K562 (cell line): ENCODE measurements at regions not wholly inside any gene's neighbourhood (a gene's known extent, or its start where the extent isn't known, plus 50 kb on each side); places are given as distances from the start of the nearest gene placed in this dataset.

Experiments
- ATAC-seq: fragments of 200-7000 bp; cut with Tn5 transposase; 3 replicates; pipeline ENCODE4 v1.9.1; 2020; ENCODE audit warnings: moderate library complexity
- BruUV-seq: library from RNA; stranded (reverse); fragments of 400-500 nt; replicated peaks from 2 replicates; lab custom pipeline; 2021; lab: Mats Ljungman, UMichigan
- CTCF ChIA-PET: fragments of 300-600 bp; formaldehyde crosslinking; extraction: SDS; loops from one replicate; lab custom pipeline; 2021; ENCODE audit warnings: low intra/inter-chr PET ratio; lab: Yijun Ruan, JAX
- POLR2A ChIA-PET: fragments of 300-600, 350-650 bp; sonication (Branson Sonifier 250); formaldehyde crosslinking; extraction: SDS; loops from one replicate; lab custom pipeline; 2021; ENCODE audit warnings: antibody characterized with exemption, inconsistent platforms; lab: Yijun Ruan, JAX
- DNase-seq, 4 experiments: peaks; one replicate each; pipeline versions ENCODE4 v3.0.0 to v3.0.0-alpha.2; 2011 to 2018; ENCODE audit warnings: low spot score in 3 of 4, mixed read lengths in 3 of 4; ENCODE audit errors: extremely low read depth in 1 of 4
- FAIRE-seq: peaks from 2 replicates; lab custom pipeline; 2011; peaks lifted over from hg19 to GRCh38; lab: Jason Lieb, UNC
- H2AFZ ChIP-seq: 2 replicates; pipeline ENCODE4 v1.6.0; 2011; ENCODE audit warnings: low read depth, low read length, control low read depth, inconsistent platforms
- H3K27ac ChIP-seq: fragments of 200-600 bp; 3 replicates; pipeline ENCODE4 v1.8.0; 2011; ENCODE audit warnings: low read depth, mild to moderate bottlenecking, control low read depth, inconsistent platforms, low read length, moderate library complexity, mixed read lengths; ENCODE audit errors: extremely low read depth
- H3K27me3 ChIP-seq, 2 experiments: fragments of 300-600 bp in 1 of 2; 2 replicates in 1 of 2; 3 replicates in 1 of 2; pipeline versions ENCODE4 v1.6.0 to v1.8.0; 2011; ENCODE audit warnings: inconsistent platforms in 2 of 2, low read length in 2 of 2, mild to moderate bottlenecking in 1 of 2, mixed read lengths in 1 of 2, moderate library complexity in 1 of 2; ENCODE audit not compliant: control insufficient read depth in 2 of 2, insufficient read depth in 2 of 2
- H3K36me3 ChIP-seq: fragments of 300-600 bp; 3 replicates; pipeline ENCODE4 v1.8.0; 2011; ENCODE audit warnings: mild to moderate bottlenecking, low read length, inconsistent platforms; ENCODE audit not compliant: control insufficient read depth, insufficient read depth
- H3K4me1 ChIP-seq, 2 experiments: fragments of 200-600 bp in 1 of 2; replicated peaks in 1 of 2; 2 replicates in 1 of 2; 3 replicates in 1 of 2; pipeline versions ENCODE4 v1.5.1 to v1.8.0; 2011; ENCODE audit warnings: inconsistent platforms in 2 of 2, low read length in 2 of 2, mild to moderate bottlenecking in 1 of 2, mixed read lengths in 1 of 2, moderate library complexity in 1 of 2; ENCODE audit not compliant: control insufficient read depth in 2 of 2, insufficient read depth in 2 of 2
- H3K4me2 ChIP-seq: 2 replicates; pipeline ENCODE4 v1.6.1; 2011; ENCODE audit warnings: low read length, control low read depth, inconsistent platforms, mixed read lengths; ENCODE audit not compliant: insufficient read depth
- H3K4me3 ChIP-seq: fragments of 200-600 bp; sonication (generic), shearing (Covaris generic); 2 replicates; pipeline ENCODE4 v1.5.1; 2016; ENCODE audit warnings: control low read depth, inconsistent platforms
- H3K79me2 ChIP-seq: fragments of 200-600 bp; 3 replicates; pipeline ENCODE4 v1.8.0; 2011; ENCODE audit warnings: low read length, inconsistent platforms; ENCODE audit not compliant: control insufficient read depth, insufficient read depth
- H3K9ac ChIP-seq, 2 experiments: 2 replicates each; pipeline versions ENCODE4 v1.6.0 to v1.6.1; 2011; ENCODE audit warnings: low read depth in 2 of 2, low read length in 2 of 2, control low read depth in 1 of 2, inconsistent platforms in 1 of 2, mild to moderate bottlenecking in 1 of 2, mixed read lengths in 1 of 2; ENCODE audit not compliant: insufficient read depth in 1 of 2
- H3K9me1 ChIP-seq: one replicate; pipeline ENCODE4 v1.6.0; 2011; ENCODE audit warnings: inconsistent platforms, mild to moderate bottlenecking, low read length, moderate library complexity; ENCODE audit not compliant: control insufficient read depth, insufficient read depth
- H3K9me3 ChIP-seq: replicated peaks from 2 replicates; pipeline ENCODE4 v1.5.1; 2011; ENCODE audit warnings: low read depth, low read length, inconsistent platforms; ENCODE audit not compliant: control insufficient read depth, insufficient read depth
- H4K20me1 ChIP-seq: replicated peaks from 2 replicates; pipeline ENCODE4 v1.6.1; 2011; ENCODE audit warnings: low read length, inconsistent platforms, mixed read lengths; ENCODE audit not compliant: control insufficient read depth, insufficient read depth
- BACH1 ChIP-seq: fragments of 200-800 bp; sonication (Bioruptor generic); IDR thresholded peaks from 2 replicates; pipeline ENCODE4 v1.6.1; 2016; ENCODE audit warnings: missing genetic modification characterization, missing compliant biosample characterization
- CBFA2T2 ChIP-seq: fragments of 450-650 bp; conservative IDR thresholded peaks from 2 replicates; pipeline ENCODE4 v1.6.1; 2017; ENCODE audit warnings: mild to moderate bottlenecking
- CC2D1A ChIP-seq: fragments of 450-650 bp; IDR thresholded peaks from 2 replicates; pipeline ENCODE4 v1.6.1; 2017; ENCODE audit warnings: mild to moderate bottlenecking
- GTF2F1 ChIP-seq: IDR thresholded peaks from 2 replicates; pipeline ENCODE4 v1.6.1; 2011; ENCODE audit warnings: low read depth, low read length, improper control_type of control experiment
- HNRNPH1 ChIP-seq: fragments of 200-400 bp; formaldehyde crosslinking; optimal IDR thresholded peaks from 2 replicates; pipeline ENCODE3; 2017; ENCODE audit warnings: low read depth, mild to moderate bottlenecking, low read length, moderate library complexity
- SP2 ChIP-seq: IDR thresholded peaks from 2 replicates; pipeline ENCODE4 v1.6.1; 2011; ENCODE audit warnings: mild to moderate bottlenecking, low read depth, low read length, moderate library complexity; ENCODE audit not compliant: poor library complexity, severe bottlenecking; ENCODE audit errors: extremely low read depth
- ZNF77 ChIP-seq: fragments of 250-450 bp; sonication (Bioruptor Pico); IDR thresholded peaks from 2 replicates; pipeline ENCODE4 v1.5.0; 2020
- WGBS: fragments of 100-300 bp; shearing (Covaris generic); methylation state at CpG from one replicate; pipeline ENCODE4 v1.1.6; 2016; ENCODE audit warnings: low coverage, mixed read lengths; ENCODE audit not compliant: insufficient coverage; ENCODE audit errors: missing lambda C conversion rate; 5-methylcytosine and 5-hydroxymethylcytosine counted together
- in situ Hi-C: fragments of 300-500 bp; cut with MboI; formaldehyde crosslinking; loops from 4 replicates; pipeline ENCODE4 v1.15.0; 2018; ENCODE audit warnings: inconsistent platforms, mixed read lengths
- intact Hi-C: fragments of 100-400 bp; cut with micrococcal nuclease; formaldehyde crosslinking; loops from 2 replicates; pipeline ENCODE4 v1.14.2; 2022

GRCh38 chr5:58312299-58312698 is 147.6 kb downstream of the PLK2 start:
- intact Hi-C loops, result no loop called here
- Histone ChIP-seq H3K27ac (no peak overlapping the region), H3K9me1 (no peaks in the 10 kb centered on the region), H3K9me3 (no peaks in the 10 kb centered on the region), H3K79me2 (no peaks in the 10 kb centered on the region), H3K36me3 (no peaks in the 10 kb centered on the region), H4K20me1 (no peaks in the 10 kb centered on the region), H3K4me1 (no peaks in the 10 kb centered on the region; a peak in 1 of 5 replicates), H2AFZ (no peak overlapping the region), H3K4me2 (no peak overlapping the region), H3K9ac (no peak overlapping the region), H3K4me3 (no peak overlapping the region), H3K27me3 (no peaks in the 10 kb centered on the region)
- FAIRE-seq (no peak), DNase-seq (no peak), ATAC-seq (no peak)
- BruUV-seq, result no TSS peak
- in situ Hi-C loops, result no loop called here
- ChIA-PET POLR2A (no interaction called here), CTCF (no interaction called here)
- 30% methylated on average over 5 of the region's 5 CpGs for WGBS
- TF ChIP-seq GTF2F1 (no peak), CC2D1A (no peak), CBFA2T2 (no peak), ZNF77 (CRISPR knock-in tag) (no peak)
- TF ChIP-seq, all 486 proteins: peak for 0

GRCh38 chr5:58311526-58311925 is 148.4 kb downstream of the PLK2 start:
- TF ChIP-seq BACH1 (tag) (no peak), SP2 (no peak), HNRNPH1 (no peak)
- TF ChIP-seq, all 486 proteins: peak for 0
- no TSS peak for BruUV-seq
- H3K4me3 ChIP-seq, result no peak overlapping the region
- H3K9me3 ChIP-seq, result no peaks in the 10 kb centered on the region
- FAIRE-seq (no peak), DNase-seq (no peak), ATAC-seq (no peak)
- H3K4me1 ChIP-seq, result no peaks in the 10 kb centered on the region; a peak in 1 of 5 replicates
- in situ Hi-C loops (no loop called here), intact Hi-C loops (no loop called here)
- H3K27ac ChIP-seq, result no peak overlapping the region
- H3K9me1 ChIP-seq, result no peaks in the 10 kb centered on the region
- 22% methylated on average over 3 of the region's 3 CpGs for WGBS
- no peak overlapping the region for H2AFZ ChIP-seq
- POLR2A ChIA-PET, result no interaction called here
- H3K9ac ChIP-seq, result no peak overlapping the region
- no peaks in the 10 kb centered on the region for H4K20me1 ChIP-seq
- no peak overlapping the region for H3K4me2 ChIP-seq
- H3K36me3 ChIP-seq, result no peaks in the 10 kb centered on the region
- no peaks in the 10 kb centered on the region for H3K79me2 ChIP-seq
- H3K27me3 ChIP-seq, result no peaks in the 10 kb centered on the region
- CTCF ChIA-PET, result no interaction called here
